ENCODE measurements at regions not wholly inside any gene's neighbourhood (a gene's known extent, or its start where the extent isn't known, plus 50 kb on each side); places are given as distances from the start of the nearest gene placed in this dataset.

DNA sequence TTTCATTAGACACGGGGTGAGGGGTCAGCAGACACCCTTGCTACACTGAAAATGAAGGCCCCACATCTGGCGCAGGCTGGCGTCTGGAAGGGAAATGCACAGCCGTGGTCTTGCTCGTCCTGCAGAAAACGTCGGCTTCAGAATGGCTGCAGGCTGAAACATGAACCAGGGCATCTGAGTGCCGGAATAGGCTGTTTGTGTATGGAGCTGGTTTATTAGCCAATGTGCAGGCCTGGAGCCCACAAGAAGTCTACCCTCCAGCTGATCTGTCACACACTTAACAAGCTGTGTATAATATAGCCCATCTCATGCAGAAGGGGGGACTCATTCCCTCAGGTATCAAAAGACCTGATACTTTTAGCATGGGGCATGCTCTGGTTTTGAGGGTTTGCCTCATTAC lies 153.4 kb upstream of the SOX11 start (continued):
- TF ChIP-seq HOXD13 (CRISPR knock-in tag; IDR thresholded peaks at IDR 0.05; ENCODE audit: borderline replicate concordance) (no peak), ZNF138 (tag by site-specific recombination; IDR thresholded peaks at IDR 0.05; ENCODE audit: borderline replicate concordance) (no peak), ZNF510 (tag by site-specific recombination; IDR thresholded peaks at IDR 0.05; ENCODE audit: insufficient replicate concordance) (no peak)
- TF ChIP-seq, protein P1, sequence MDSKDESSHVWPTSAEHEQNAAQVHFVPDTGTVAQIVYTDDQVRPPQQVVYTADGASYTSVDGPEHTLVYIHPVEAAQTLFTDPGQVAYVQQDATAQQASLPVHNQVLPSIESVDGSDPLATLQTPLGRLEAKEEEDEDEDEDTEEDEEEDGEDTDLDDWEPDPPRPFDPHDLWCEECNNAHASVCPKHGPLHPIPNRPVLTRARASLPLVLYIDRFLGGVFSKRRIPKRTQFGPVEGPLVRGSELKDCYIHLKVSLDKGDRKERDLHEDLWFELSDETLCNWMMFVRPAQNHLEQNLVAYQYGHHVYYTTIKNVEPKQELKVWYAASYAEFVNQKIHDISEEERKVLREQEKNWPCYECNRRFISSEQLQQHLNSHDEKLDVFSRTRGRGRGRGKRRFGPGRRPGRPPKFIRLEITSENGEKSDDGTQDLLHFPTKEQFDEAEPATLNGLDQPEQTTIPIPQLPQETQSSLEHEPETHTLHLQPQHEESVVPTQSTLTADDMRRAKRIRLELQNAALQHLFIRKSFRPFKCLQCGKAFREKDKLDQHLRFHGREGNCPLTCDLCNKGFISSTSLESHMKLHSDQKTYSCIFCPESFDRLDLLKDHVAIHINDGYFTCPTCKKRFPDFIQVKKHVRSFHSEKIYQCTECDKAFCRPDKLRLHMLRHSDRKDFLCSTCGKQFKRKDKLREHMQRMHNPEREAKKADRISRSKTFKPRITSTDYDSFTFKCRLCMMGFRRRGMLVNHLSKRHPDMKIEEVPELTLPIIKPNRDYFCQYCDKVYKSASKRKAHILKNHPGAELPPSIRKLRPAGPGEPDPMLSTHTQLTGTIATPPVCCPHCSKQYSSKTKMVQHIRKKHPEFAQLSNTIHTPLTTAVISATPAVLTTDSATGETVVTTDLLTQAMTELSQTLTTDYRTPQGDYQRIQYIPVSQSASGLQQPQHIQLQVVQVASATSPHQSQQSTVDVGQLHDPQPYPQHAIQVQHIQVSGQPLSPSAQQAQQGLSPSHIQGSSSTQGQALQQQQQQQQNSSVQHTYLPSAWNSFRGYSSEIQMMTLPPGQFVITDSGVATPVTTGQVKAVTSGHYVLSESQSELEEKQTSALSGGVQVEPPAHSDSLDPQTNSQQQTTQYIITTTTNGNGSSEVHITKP (tag by site-specific recombination; IDR thresholded peaks at IDR 0.05) = no peak
- TF ChIP-seq, protein P2, sequence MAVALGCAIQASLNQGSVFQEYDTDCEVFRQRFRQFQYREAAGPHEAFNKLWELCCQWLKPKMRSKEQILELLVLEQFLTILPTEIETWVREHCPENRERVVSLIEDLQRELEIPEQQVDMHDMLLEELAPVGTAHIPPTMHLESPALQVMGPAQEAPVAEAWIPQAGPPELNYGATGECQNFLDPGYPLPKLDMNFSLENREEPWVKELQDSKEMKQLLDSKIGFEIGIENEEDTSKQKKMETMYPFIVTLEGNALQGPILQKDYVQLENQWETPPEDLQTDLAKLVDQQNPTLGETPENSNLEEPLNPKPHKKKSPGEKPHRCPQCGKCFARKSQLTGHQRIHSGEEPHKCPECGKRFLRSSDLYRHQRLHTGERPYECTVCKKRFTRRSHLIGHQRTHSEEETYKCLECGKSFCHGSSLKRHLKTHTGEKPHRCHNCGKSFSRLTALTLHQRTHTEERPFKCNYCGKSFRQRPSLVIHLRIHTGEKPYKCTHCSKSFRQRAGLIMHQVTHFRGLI (tag by site-specific recombination; IDR thresholded peaks at IDR 0.05) = no peak
- TF ChIP-seq, protein P3, sequence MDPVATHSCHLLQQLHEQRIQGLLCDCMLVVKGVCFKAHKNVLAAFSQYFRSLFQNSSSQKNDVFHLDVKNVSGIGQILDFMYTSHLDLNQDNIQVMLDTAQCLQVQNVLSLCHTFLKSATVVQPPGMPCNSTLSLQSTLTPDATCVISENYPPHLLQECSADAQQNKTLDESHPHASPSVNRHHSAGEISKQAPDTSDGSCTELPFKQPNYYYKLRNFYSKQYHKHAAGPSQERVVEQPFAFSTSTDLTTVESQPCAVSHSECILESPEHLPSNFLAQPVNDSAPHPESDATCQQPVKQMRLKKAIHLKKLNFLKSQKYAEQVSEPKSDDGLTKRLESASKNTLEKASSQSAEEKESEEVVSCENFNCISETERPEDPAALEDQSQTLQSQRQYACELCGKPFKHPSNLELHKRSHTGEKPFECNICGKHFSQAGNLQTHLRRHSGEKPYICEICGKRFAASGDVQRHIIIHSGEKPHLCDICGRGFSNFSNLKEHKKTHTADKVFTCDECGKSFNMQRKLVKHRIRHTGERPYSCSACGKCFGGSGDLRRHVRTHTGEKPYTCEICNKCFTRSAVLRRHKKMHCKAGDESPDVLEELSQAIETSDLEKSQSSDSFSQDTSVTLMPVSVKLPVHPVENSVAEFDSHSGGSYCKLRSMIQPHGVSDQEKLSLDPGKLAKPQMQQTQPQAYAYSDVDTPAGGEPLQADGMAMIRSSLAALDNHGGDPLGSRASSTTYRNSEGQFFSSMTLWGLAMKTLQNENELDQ (tag by site-specific recombination; IDR thresholded peaks at IDR 0.05; ENCODE audit: low read depth) = no peak

DNA sequence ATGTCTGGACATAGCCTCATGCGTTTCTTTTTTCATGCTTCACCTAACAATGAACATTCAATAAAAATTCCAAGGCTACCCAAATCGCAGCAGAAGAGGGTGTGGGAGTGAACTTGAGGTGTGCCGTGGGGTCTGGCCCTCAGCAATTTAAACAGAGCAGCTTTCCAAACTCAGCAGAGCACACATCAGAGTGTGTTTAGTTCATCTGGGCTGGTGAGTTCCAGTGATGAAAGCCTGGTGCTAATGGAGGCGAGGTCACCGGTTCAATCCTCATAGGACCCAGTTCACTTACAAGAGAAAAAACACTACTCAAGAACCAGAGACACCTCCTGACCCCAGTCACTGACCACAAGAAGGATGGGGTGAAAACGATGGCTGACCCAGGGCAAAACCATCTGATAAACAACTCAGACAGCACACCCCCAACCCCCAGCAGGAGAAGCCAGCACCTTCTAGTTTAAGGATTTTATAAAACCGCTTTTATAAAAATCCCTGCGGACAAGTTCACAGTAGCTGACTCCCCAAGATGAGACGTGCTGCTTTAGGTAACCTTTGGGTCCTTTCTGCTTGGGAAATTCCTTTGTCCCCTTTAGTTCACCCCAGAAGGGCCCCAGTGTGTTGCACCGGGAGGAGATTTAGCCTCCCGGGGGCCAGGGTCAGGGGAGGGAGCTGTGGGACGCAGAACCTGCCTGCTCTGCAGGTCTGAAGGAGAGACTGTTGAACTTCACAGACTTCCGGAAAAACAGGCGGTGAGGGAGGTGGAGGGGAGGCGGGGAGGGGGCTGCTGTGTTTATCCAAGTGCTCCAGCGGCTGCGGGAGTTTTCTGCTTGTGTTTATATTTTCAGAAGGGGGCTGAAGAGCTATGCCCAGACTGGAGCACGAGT lies 152.7 kb upstream of the SOX11 start:
- H3K36me3 ChIP-seq (ENCODE audit: control insufficient read depth in 2 of 2, insufficient read depth in 1 of 2, low read length in 2 of 2) = no peaks in the 10 kb centered on the region
- no peak overlapping the region for H3K4me3 ChIP-seq (ENCODE audit: low read depth, low read length)
- H3K4me1 ChIP-seq (ENCODE audit: control insufficient read depth, insufficient read depth, low read length) = peaks cover 7% of the 10 kb centered on the region
- no peaks in the 10 kb centered on the region for H3K9me3 ChIP-seq (ENCODE audit: control insufficient read depth, insufficient read depth, low read depth, low read length)
- no peak for TF ChIP-seq KLF16 (tag by site-specific recombination; IDR thresholded peaks at IDR 0.05)
- TF ChIP-seq ZNF274 (IDR thresholded peaks at IDR 0.05; ENCODE audit: low read length) = no peak
- TF ChIP-seq ZNF274 (tag by site-specific recombination; IDR thresholded peaks at IDR 0.05; ENCODE audit: borderline replicate concordance) = no peak
- TF ChIP-seq ZNF530 (tag by site-specific recombination; IDR thresholded peaks at IDR 0.05; ENCODE audit: low read depth) = no peak
- TF ChIP-seq, protein P4, sequence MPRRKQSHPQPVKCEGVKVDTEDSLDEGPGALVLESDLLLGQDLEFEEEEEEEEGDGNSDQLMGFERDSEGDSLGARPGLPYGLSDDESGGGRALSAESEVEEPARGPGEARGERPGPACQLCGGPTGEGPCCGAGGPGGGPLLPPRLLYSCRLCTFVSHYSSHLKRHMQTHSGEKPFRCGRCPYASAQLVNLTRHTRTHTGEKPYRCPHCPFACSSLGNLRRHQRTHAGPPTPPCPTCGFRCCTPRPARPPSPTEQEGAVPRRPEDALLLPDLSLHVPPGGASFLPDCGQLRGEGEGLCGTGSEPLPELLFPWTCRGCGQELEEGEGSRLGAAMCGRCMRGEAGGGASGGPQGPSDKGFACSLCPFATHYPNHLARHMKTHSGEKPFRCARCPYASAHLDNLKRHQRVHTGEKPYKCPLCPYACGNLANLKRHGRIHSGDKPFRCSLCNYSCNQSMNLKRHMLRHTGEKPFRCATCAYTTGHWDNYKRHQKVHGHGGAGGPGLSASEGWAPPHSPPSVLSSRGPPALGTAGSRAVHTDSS (tag by site-specific recombination; IDR thresholded peaks at IDR 0.05) = no peak
- no peak for TF ChIP-seq ZNF341 (tag by site-specific recombination; IDR thresholded peaks at IDR 0.05; ENCODE audit: low read depth)
- no peak for TF ChIP-seq ZNF302 (tag by site-specific recombination; IDR thresholded peaks at IDR 0.05; ENCODE audit: low read depth)
- CTCF ChIA-PET = no interaction called here
- POLR2A ChIA-PET = no interaction called here
- H3K27ac ChIP-seq (ENCODE audit: extremely low read depth, low read depth, low read length) = peak overlapping the region; percentile 31; the same call in 1 of the 2 replicates
